DOHH2 (cell line): ENCODE measurements at regions not wholly inside any gene's neighbourhood (a gene's known extent, or its start where the extent isn't known, plus 50 kb on each side); places are given as distances from the start of the nearest gene placed in this dataset.

Experiments
- H3F3A ChIP-seq: fragments of 200-600 bp; sonication (generic), shearing (Covaris generic); 2 replicates; pipeline ENCODE4 v1.6.0; 2016; ENCODE audit warnings: antibody characterized with exemption, mild to moderate bottlenecking; ENCODE audit not compliant: control insufficient read depth, insufficient read depth
- H3K27ac ChIP-seq: fragments of 200-600 bp; sonication (generic); 2 replicates; pipeline ENCODE4 v1.5.1; 2014; ENCODE audit warnings: low read depth, mild to moderate bottlenecking, low read length, moderate library complexity
- H3K27me3 ChIP-seq: fragments of 200-600 bp; sonication (generic); 2 replicates; pipeline ENCODE4 v1.6.1; 2014; ENCODE audit warnings: mild to moderate bottlenecking, low read length, mixed read lengths; ENCODE audit not compliant: control insufficient read depth
- H3K36me3 ChIP-seq: fragments of 200-600 bp; sonication (generic); 2 replicates; pipeline ENCODE4 v1.6.1; 2014; ENCODE audit warnings: mild to moderate bottlenecking, low read length, moderate library complexity, mixed read lengths; ENCODE audit not compliant: control insufficient read depth
- H3K4me1 ChIP-seq: fragments of 200-600 bp; sonication (generic); 2 replicates; pipeline ENCODE4 v1.6.1; 2014; ENCODE audit warnings: mild to moderate bottlenecking, low read length, mixed read lengths; ENCODE audit not compliant: control insufficient read depth
- H3K4me2 ChIP-seq: fragments of 200-600 bp; sonication (generic); 2 replicates; pipeline ENCODE4 v1.6.0; 2014; ENCODE audit warnings: mild to moderate bottlenecking, low read length, moderate library complexity
- H3K4me3 ChIP-seq: fragments of 200-600 bp; sonication (generic); 2 replicates; pipeline ENCODE4 v1.5.1; 2014; ENCODE audit warnings: mild to moderate bottlenecking, low read length, mixed read lengths
- H3K79me2 ChIP-seq: fragments of 200-600 bp; sonication (generic); 2 replicates; pipeline ENCODE4 v1.6.1; 2014; ENCODE audit warnings: mild to moderate bottlenecking, low read length, mixed read lengths; ENCODE audit not compliant: control insufficient read depth
- H3K9me2 ChIP-seq: fragments of 200-600 bp; sonication (generic); replicated peaks from 2 replicates; pipeline ENCODE4 v1.6.1; 2014; ENCODE audit warnings: mild to moderate bottlenecking, low read length, mixed read lengths; ENCODE audit not compliant: control insufficient read depth
- H3K9me3 ChIP-seq: fragments of 200-600 bp; sonication (generic); 2 replicates; pipeline ENCODE4 v1.6.1; 2014; ENCODE audit warnings: antibody characterized with exemption, low read length, mixed read lengths; ENCODE audit not compliant: control insufficient read depth, insufficient read depth
- H4K20me1 ChIP-seq: fragments of 200-600 bp; sonication (generic); 2 replicates; pipeline ENCODE4 v1.6.0; 2014; ENCODE audit warnings: low read depth, mild to moderate bottlenecking, antibody characterized with exemption, low read length, moderate library complexity; ENCODE audit not compliant: control insufficient read depth, insufficient read depth
- CTCF ChIP-seq: fragments of 200-600 bp; sonication (generic); IDR thresholded peaks from one replicate; pipeline ENCODE4 v1.5.1; 2014; ENCODE audit warnings: antibody characterized with exemption, mild to moderate bottlenecking, low read depth, low read length; ENCODE audit not compliant: poor library complexity, severe bottlenecking
- EZH2phosphoT487 ChIP-seq: fragments of 200-600 bp; sonication (generic); IDR thresholded peaks from 2 replicates; pipeline ENCODE4 v1.6.1; 2017; ENCODE audit warnings: borderline replicate concordance, mild to moderate bottlenecking, antibody characterized with exemption, low read length, moderate library complexity, mixed read lengths

DNA sequence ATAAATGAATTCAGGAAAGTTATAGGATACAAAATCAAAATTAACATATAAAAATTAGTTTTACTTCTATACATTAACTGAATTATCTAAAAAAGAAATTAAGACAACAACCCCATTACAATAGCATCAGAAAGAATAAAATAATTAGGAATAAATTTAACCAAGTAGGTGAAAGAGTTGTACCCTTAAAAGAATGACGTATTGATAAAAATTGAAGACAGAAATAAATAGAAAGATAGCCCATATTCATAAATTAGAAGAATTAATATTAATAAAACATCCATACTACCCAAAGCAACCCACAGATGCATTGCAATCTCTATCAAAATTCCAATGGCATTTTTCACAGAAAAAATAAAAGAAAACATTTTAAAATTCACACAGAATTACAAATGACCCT, 242.8 kb downstream of the MMUT start:
- no peaks in the 10 kb centered on the region for H3K9me2 ChIP-seq
- no peak overlapping the region for H3K4me2 ChIP-seq
- H3K27ac ChIP-seq, result no peak overlapping the region
- TF ChIP-seq EZH2phosphoT487 (no peak), CTCF (no peak)
- H3K79me2 ChIP-seq, result no peaks in the 10 kb centered on the region
- no peaks in the 10 kb centered on the region for H3F3A ChIP-seq
- H3K4me1 ChIP-seq, result no peaks in the 10 kb centered on the region
- no peaks in the 10 kb centered on the region for H3K27me3 ChIP-seq
- H3K9me3 ChIP-seq, result no peaks in the 10 kb centered on the region
- H4K20me1 ChIP-seq, result no peaks in the 10 kb centered on the region
- H3K36me3 ChIP-seq, result no peaks in the 10 kb centered on the region
- no peak overlapping the region for H3K4me3 ChIP-seq

GRCh38 chr6:49205526-49205925, 257.5 kb downstream of the MMUT start:
- no peaks in the 10 kb centered on the region for H4K20me1 ChIP-seq
- no peaks in the 10 kb centered on the region for H3K9me2 ChIP-seq
- no peaks in the 10 kb centered on the region for H3K9me3 ChIP-seq
- no peak overlapping the region for H3K4me3 ChIP-seq
- no peak overlapping the region for H3K4me2 ChIP-seq
- TF ChIP-seq EZH2phosphoT487, result no peak
- no peak for TF ChIP-seq CTCF
- H3K27me3 ChIP-seq, result no peaks in the 10 kb centered on the region
- H3F3A ChIP-seq, result no peaks in the 10 kb centered on the region
- no peak overlapping the region for H3K27ac ChIP-seq
- H3K36me3 ChIP-seq, result no peaks in the 10 kb centered on the region
- no peaks in the 10 kb centered on the region for H3K4me1 ChIP-seq
- H3K79me2 ChIP-seq, result no peaks in the 10 kb centered on the region

DNA sequence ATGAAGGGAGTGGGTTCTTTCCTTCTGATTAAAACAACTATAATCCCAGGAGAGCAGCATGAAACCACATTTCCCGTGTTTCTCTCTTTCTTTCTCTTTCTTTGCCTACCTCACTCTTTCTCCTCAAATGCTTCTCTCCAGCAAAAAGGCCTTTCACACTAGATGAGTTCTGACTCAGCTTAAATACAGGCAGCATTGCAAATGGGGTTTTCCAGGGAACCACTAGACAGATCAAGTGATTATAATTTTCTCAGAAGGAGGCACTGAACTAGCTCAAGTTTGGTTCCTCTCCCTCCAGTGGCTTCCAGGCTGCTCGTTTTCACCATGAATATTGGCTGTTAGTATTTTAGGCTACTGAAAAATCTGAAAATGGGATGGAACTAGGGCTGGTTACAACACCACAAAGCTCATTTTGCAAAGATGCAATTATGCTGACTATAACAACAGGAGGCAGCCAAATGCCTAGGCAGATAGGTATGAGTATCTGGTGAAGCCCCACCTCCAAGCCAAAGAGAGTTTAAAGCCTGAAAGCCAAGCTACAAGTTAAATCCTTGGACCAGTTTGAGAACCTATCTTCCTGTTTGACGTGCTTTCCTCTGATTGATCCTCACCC, 260.0 kb downstream of the MMUT start:
- H3K4me2 ChIP-seq, result no peak overlapping the region
- H3K79me2 ChIP-seq, result no peaks in the 10 kb centered on the region
- H3K9me3 ChIP-seq, result no peaks in the 10 kb centered on the region
- no peaks in the 10 kb centered on the region for H3F3A ChIP-seq
- H3K27me3 ChIP-seq, result no peaks in the 10 kb centered on the region
- no peaks in the 10 kb centered on the region for H3K36me3 ChIP-seq
- TF ChIP-seq CTCF, result no peak
- no peaks in the 10 kb centered on the region for H4K20me1 ChIP-seq
- no peaks in the 10 kb centered on the region for H3K9me2 ChIP-seq
- no peak overlapping the region for H3K27ac ChIP-seq
- no peak overlapping the region for H3K4me3 ChIP-seq
- H3K4me1 ChIP-seq, result no peaks in the 10 kb centered on the region
